ENCODE measurements at regions not wholly inside any gene's neighbourhood (a gene's known extent, or its start where the extent isn't known, plus 50 kb on each side); places are given as distances from the start of the nearest gene placed in this dataset.

DNA sequence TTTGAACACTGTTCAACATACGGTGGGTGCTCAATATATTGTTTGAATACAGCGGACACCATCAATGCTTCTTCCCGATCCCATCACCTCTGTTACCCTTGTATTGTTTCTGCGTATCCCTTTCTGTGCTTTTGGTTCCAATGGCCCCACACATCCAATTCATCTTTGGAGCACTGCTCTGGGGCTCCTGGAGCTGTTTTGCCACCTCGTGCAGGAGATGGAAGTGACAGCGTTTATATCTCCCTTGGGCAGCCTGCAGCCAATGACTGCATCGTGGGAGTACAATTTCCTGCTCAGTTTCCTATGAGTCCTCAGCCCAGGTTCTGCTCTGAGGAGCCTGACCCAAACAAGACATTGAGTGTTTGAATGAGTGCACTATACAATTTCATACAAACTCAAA lies 50.2 kb upstream of the PIK3CG start:
- H3K4me3 ChIP-seq (ENCODE audit: low read depth, low read length), result no peak overlapping the region
- TF ChIP-seq, protein P1, sequence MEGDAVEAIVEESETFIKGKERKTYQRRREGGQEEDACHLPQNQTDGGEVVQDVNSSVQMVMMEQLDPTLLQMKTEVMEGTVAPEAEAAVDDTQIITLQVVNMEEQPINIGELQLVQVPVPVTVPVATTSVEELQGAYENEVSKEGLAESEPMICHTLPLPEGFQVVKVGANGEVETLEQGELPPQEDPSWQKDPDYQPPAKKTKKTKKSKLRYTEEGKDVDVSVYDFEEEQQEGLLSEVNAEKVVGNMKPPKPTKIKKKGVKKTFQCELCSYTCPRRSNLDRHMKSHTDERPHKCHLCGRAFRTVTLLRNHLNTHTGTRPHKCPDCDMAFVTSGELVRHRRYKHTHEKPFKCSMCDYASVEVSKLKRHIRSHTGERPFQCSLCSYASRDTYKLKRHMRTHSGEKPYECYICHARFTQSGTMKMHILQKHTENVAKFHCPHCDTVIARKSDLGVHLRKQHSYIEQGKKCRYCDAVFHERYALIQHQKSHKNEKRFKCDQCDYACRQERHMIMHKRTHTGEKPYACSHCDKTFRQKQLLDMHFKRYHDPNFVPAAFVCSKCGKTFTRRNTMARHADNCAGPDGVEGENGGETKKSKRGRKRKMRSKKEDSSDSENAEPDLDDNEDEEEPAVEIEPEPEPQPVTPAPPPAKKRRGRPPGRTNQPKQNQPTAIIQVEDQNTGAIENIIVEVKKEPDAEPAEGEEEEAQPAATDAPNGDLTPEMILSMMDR (conservative IDR thresholded peaks at IDR 0.05; ENCODE audit: low read depth, low read length), result no peak
- DNase-seq (ENCODE audit: low read depth), result no peak

Data from choroid plexus epithelial cell (primary cell).